ENCODE measurements at regions not wholly inside any gene's neighbourhood (a gene's known extent, or its start where the extent isn't known, plus 50 kb on each side); places are given as distances from the start of the nearest gene placed in this dataset.

DNA sequence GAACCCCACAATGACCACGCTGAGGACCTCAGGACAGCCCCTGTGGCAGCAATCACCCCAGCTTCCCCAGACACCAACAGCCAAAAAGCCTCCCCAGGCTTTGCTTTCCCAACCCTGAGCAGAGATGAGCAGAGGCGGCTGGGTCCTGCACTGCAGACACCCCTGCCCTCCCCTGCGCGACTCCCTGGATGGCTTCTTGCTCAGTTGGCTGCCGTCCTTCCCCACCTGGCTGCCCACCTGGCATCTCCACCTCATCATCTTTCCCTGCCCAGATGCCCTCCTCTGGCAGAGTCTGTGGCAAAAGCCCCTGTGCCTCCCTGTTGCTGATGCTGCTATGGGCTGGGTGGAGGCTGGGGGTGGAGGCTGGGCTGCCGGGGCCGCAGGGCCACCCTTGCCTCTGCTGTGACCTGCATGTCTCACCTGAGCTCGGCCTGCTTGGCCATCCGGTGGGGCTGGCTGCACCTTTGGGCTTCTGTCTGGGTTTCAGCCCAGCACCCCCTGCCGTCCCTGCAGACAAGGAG is 567.7 kb downstream of the TCERG1L start:
- no peak overlapping the region for H2AK5ac ChIP-seq (ENCODE audit: low read length, severe bottlenecking)
- H2AFZ ChIP-seq (ENCODE audit: low read depth, low read length) = no peak overlapping the region
- no peaks in the 10 kb centered on the region for H3K9me3 ChIP-seq (ENCODE audit: control insufficient read depth, low read length)
- no peak overlapping the region for H3K27ac ChIP-seq (ENCODE audit: low read length, poor library complexity, severe bottlenecking)
- H2BK120ac ChIP-seq (ENCODE audit: low read depth, low read length) = no peak overlapping the region
- no peak overlapping the region for H3K4me3 ChIP-seq (ENCODE audit: insufficient read depth in 1 of 2, low read depth in 1 of 2, low read length in 2 of 2)
- no peak overlapping the region for H2BK5ac ChIP-seq (ENCODE audit: low read depth, low read length, poor library complexity, severe bottlenecking)
- no peak overlapping the region for H3K18ac ChIP-seq (ENCODE audit: low read depth in 1 of 2, low read length in 2 of 2)
- no peak overlapping the region for H3K23ac ChIP-seq (ENCODE audit: low read length in 2 of 2)
- H3K79me1 ChIP-seq (replicated peaks; ENCODE audit: low read length, poor library complexity, severe bottlenecking) = no peaks in the 10 kb centered on the region
- no peak for DNase-seq
- H3K4me1 ChIP-seq (ENCODE audit: control insufficient read depth, insufficient read depth, low read depth, low read length) = no peaks in the 10 kb centered on the region
- no peak overlapping the region for H4K8ac ChIP-seq (ENCODE audit: low read length)
- H3K27me3 ChIP-seq (ENCODE audit: control insufficient read depth in 1 of 2, insufficient read depth in 1 of 2, low read length in 2 of 2) = no peaks in the 10 kb centered on the region
- H3K4ac ChIP-seq (ENCODE audit: low read depth in 1 of 2, low read length in 2 of 2) = no peak overlapping the region
- 84% methylated on average over 10 of the region's 10 CpGs for WGBS
- H3K9ac ChIP-seq (ENCODE audit: low read length) = no peak overlapping the region
- no peak overlapping the region for H3K4me2 ChIP-seq (ENCODE audit: low read length, poor library complexity, severe bottlenecking)
- H4K91ac ChIP-seq (ENCODE audit: low read length) = no peak overlapping the region
- no peaks in the 10 kb centered on the region for H3K36me3 ChIP-seq (ENCODE audit: control insufficient read depth in 1 of 2, insufficient read depth in 2 of 2, low read depth in 1 of 2, low read length in 2 of 2)
- H2BK15ac ChIP-seq (ENCODE audit: low read depth, poor library complexity, severe bottlenecking) = no peak overlapping the region
- no peak overlapping the region for H3K14ac ChIP-seq (ENCODE audit: low read length in 2 of 2)
- no peak overlapping the region for H2BK12ac ChIP-seq (ENCODE audit: low read length in 2 of 2)

DNA sequence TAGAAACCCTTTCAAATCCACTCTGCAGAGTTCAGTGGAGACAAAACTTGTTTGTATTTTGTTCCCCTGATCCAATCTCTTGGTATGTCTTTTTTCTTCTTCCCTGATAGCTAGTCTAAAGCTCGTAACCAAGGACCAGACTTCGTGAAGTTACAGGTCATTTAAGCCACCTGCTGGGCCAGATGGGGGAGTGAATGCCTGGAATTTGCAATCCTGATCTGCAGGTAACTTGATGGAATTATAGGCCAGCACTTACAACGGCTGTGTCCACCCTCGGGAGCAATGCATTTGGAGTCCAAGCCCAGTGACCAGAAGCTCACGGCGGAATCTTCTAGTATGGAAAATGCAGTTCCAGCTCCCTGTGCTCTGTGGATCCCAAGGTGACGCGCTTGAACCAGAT is 566.9 kb downstream of the TCERG1L start:
- H3K4me3 ChIP-seq (ENCODE audit: insufficient read depth in 1 of 2, low read depth in 1 of 2, low read length in 2 of 2) = no peak overlapping the region
- no peaks in the 10 kb centered on the region for H3K4me1 ChIP-seq (ENCODE audit: control insufficient read depth, insufficient read depth, low read depth, low read length)
- no peak overlapping the region for H2AFZ ChIP-seq (ENCODE audit: low read depth, low read length)
- no peaks in the 10 kb centered on the region for H3K27me3 ChIP-seq (ENCODE audit: control insufficient read depth in 1 of 2, insufficient read depth in 1 of 2, low read length in 2 of 2)
- WGBS = 68% methylated on average over 8 of the region's 8 CpGs
- H2BK15ac ChIP-seq (ENCODE audit: low read depth, poor library complexity, severe bottlenecking) = no peak overlapping the region
- H2BK12ac ChIP-seq (ENCODE audit: low read length in 2 of 2) = no peak overlapping the region
- H4K91ac ChIP-seq (ENCODE audit: low read length) = no peak overlapping the region
- H3K14ac ChIP-seq (ENCODE audit: low read length in 2 of 2) = no peak overlapping the region
- no peak overlapping the region for H3K23ac ChIP-seq (ENCODE audit: low read length in 2 of 2)
- H2BK120ac ChIP-seq (ENCODE audit: low read depth, low read length) = no peak overlapping the region
- H3K18ac ChIP-seq (ENCODE audit: low read depth in 1 of 2, low read length in 2 of 2) = no peak overlapping the region
- H3K27ac ChIP-seq (ENCODE audit: low read length, poor library complexity, severe bottlenecking) = no peak overlapping the region
- H4K8ac ChIP-seq (ENCODE audit: low read length) = no peak overlapping the region
- no peak overlapping the region for H3K4ac ChIP-seq (ENCODE audit: low read depth in 1 of 2, low read length in 2 of 2)
- no peaks in the 10 kb centered on the region for H3K9me3 ChIP-seq (ENCODE audit: control insufficient read depth, low read length)
- DNase-seq = no peak
- no peaks in the 10 kb centered on the region for H3K36me3 ChIP-seq (ENCODE audit: control insufficient read depth in 1 of 2, insufficient read depth in 2 of 2, low read depth in 1 of 2, low read length in 2 of 2)
- no peak overlapping the region for H2BK5ac ChIP-seq (ENCODE audit: low read depth, low read length, poor library complexity, severe bottlenecking)
- H3K79me1 ChIP-seq (replicated peaks; ENCODE audit: low read length, poor library complexity, severe bottlenecking) = no peaks in the 10 kb centered on the region
- no peak overlapping the region for H2AK5ac ChIP-seq (ENCODE audit: low read length, severe bottlenecking)
- no peak overlapping the region for H3K9ac ChIP-seq (ENCODE audit: low read length)
- H3K4me2 ChIP-seq (ENCODE audit: low read length, poor library complexity, severe bottlenecking) = no peak overlapping the region

DNA sequence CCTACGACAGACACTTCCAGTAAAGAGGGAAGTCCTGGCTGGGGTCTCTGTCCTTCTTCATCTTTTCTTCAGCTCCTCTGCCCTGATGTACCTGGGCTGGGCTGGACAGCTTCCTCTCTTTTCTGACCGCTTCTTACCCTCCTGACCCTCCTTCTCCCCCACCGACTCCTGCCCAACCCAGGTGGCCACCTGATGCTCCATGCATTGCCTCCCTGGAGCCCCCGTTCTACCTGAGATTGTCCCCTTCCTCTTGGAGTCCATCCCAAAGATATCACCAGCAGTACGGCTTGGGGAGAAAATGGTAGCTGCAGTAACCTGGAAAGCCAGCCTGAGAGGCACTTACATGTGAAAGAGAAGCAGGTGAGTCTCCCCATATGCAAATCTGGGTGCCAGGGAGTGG is 566.3 kb downstream of the TCERG1L start:
- Histone ChIP-seq H3K23ac (ENCODE audit: low read length in 2 of 2) (no peak overlapping the region), H3K27me3 (ENCODE audit: control insufficient read depth in 1 of 2, insufficient read depth in 1 of 2, low read length in 2 of 2) (no peaks in the 10 kb centered on the region), H3K9me3 (ENCODE audit: control insufficient read depth, low read length) (no peaks in the 10 kb centered on the region), H3K79me1 (replicated peaks; ENCODE audit: low read length, poor library complexity, severe bottlenecking) (no peaks in the 10 kb centered on the region), H2AK5ac (ENCODE audit: low read length, severe bottlenecking) (no peak overlapping the region), H4K91ac (ENCODE audit: low read length) (no peak overlapping the region), H3K9ac (ENCODE audit: low read length) (no peak overlapping the region), H3K36me3 (ENCODE audit: control insufficient read depth in 1 of 2, insufficient read depth in 2 of 2, low read depth in 1 of 2, low read length in 2 of 2) (no peaks in the 10 kb centered on the region), H3K27ac (ENCODE audit: low read length, poor library complexity, severe bottlenecking) (no peak overlapping the region), H3K4me1 (ENCODE audit: control insufficient read depth, insufficient read depth, low read depth, low read length) (no peaks in the 10 kb centered on the region), H4K8ac (ENCODE audit: low read length) (no peak overlapping the region), H2AFZ (ENCODE audit: low read depth, low read length) (no peak overlapping the region), H3K18ac (ENCODE audit: low read depth in 1 of 2, low read length in 2 of 2) (no peak overlapping the region), H2BK12ac (ENCODE audit: low read length in 2 of 2) (no peak overlapping the region), H3K4ac (ENCODE audit: low read depth in 1 of 2, low read length in 2 of 2) (no peak overlapping the region), H3K4me2 (ENCODE audit: low read length, poor library complexity, severe bottlenecking) (no peak overlapping the region), H2BK120ac (ENCODE audit: low read depth, low read length) (no peak overlapping the region), H2BK5ac (ENCODE audit: low read depth, low read length, poor library complexity, severe bottlenecking) (no peak overlapping the region), H3K14ac (ENCODE audit: low read length in 2 of 2) (no peak overlapping the region), H3K4me3 (ENCODE audit: insufficient read depth in 1 of 2, low read depth in 1 of 2, low read length in 2 of 2) (no peak overlapping the region), H2BK15ac (ENCODE audit: low read depth, poor library complexity, severe bottlenecking) (no peak overlapping the region)
- no peak for DNase-seq
- WGBS = 55% methylated on average over 4 of the region's 5 CpGs

DNA sequence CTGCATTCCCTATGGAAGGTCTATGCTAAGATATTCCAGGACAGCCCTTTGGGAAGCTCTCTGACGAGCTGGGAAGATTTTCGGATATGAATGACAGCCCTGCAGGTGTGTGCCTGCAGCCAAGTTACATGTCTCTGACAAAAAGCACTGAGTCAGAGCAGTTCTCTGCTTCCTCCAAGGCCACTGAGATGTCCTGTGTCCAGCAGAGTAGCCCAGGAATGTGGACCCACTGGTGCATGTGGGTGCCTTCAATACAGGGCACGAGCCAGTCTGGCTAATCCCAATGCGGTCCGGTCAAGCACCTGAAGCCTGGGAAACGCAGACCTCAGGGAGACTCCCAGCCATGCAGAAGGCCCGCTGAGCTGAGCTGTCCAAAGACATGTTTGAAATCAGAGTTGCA is 565.7 kb downstream of the TCERG1L start:
- Histone ChIP-seq H3K14ac (ENCODE audit: low read length in 2 of 2) (no peak overlapping the region), H2BK120ac (ENCODE audit: low read depth, low read length) (no peak overlapping the region), H3K4ac (ENCODE audit: low read depth in 1 of 2, low read length in 2 of 2) (no peak overlapping the region), H3K27me3 (ENCODE audit: control insufficient read depth in 1 of 2, insufficient read depth in 1 of 2, low read length in 2 of 2) (no peaks in the 10 kb centered on the region), H3K27ac (ENCODE audit: low read length, poor library complexity, severe bottlenecking) (no peak overlapping the region), H2BK5ac (ENCODE audit: low read depth, low read length, poor library complexity, severe bottlenecking) (no peak overlapping the region), H3K4me3 (ENCODE audit: insufficient read depth in 1 of 2, low read depth in 1 of 2, low read length in 2 of 2) (no peak overlapping the region), H3K9ac (ENCODE audit: low read length) (no peak overlapping the region), H3K9me3 (ENCODE audit: control insufficient read depth, low read length) (no peaks in the 10 kb centered on the region), H2AFZ (ENCODE audit: low read depth, low read length) (no peak overlapping the region), H3K23ac (ENCODE audit: low read length in 2 of 2) (no peak overlapping the region), H2AK5ac (ENCODE audit: low read length, severe bottlenecking) (no peak overlapping the region), H2BK15ac (ENCODE audit: low read depth, poor library complexity, severe bottlenecking) (no peak overlapping the region), H3K4me2 (ENCODE audit: low read length, poor library complexity, severe bottlenecking) (no peak overlapping the region), H4K8ac (ENCODE audit: low read length) (no peak overlapping the region), H3K18ac (ENCODE audit: low read depth in 1 of 2, low read length in 2 of 2) (no peak overlapping the region), H3K4me1 (ENCODE audit: control insufficient read depth, insufficient read depth, low read depth, low read length) (no peaks in the 10 kb centered on the region), H2BK12ac (ENCODE audit: low read length in 2 of 2) (no peak overlapping the region), H3K36me3 (ENCODE audit: control insufficient read depth in 1 of 2, insufficient read depth in 2 of 2, low read depth in 1 of 2, low read length in 2 of 2) (no peaks in the 10 kb centered on the region), H4K91ac (ENCODE audit: low read length) (no peak overlapping the region), H3K79me1 (replicated peaks; ENCODE audit: low read length, poor library complexity, severe bottlenecking) (no peaks in the 10 kb centered on the region)
- no peak for DNase-seq
- WGBS = 77% methylated on average over 7 of the region's 7 CpGs
